ENCODE measurements at regions not wholly inside any gene's neighbourhood (a gene's known extent, or its start where the extent isn't known, plus 50 kb on each side); places are given as distances from the start of the nearest gene placed in this dataset.

DNA sequence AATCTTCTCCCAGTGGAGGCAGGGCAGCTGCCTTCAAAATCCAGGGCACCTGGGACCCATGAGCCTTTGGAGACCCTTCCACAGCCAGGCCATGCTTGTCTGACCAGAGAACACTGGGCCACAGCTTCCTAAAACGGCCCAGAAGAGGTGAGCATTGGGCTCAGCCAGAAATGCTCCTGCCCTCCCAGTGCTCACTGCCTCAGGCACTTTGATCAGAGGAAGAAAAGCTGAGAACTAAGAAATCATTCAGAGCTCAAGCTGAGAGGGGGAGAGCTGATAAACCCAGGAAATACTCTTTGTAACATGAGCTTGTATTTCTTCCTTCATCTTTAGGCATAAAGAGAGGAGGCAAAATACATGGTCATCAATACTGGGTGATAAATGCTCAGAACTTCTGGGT, 365.5 kb upstream of the KLHL29 start:
- no peak for TF ChIP-seq CTCF (conservative IDR thresholded peaks at IDR 0.05; ENCODE audit: low read depth, low read length)
- DNase-seq (ENCODE audit: low read depth), result no peak
- H3K4me3 ChIP-seq (ENCODE audit: low read length), result no peak overlapping the region

DNA sequence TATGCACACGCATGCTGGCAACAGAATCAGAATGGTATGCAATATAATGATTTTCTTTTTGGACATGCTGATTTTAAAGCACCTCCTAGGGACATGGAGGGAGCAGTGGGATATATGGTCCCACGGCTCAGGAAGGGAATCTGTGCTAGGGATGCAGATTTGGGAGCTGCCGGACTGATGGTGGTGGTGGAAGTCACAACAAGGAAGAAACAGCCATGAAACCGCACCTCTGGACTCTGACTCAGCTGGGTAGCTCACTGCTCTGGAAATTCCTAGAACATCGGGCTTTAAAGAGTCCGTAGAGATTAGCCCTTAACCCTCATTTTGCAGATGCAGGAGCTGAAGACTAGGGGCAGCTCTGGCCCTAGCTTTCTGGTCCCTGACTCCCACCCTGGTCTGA, 364.3 kb upstream of the KLHL29 start:
- no peak for DNase-seq (ENCODE audit: low read depth)
- TF ChIP-seq CTCF (conservative IDR thresholded peaks at IDR 0.05; ENCODE audit: low read depth, low read length), result no peak
- no peak overlapping the region for H3K4me3 ChIP-seq (ENCODE audit: low read length)

- no peak for DNase-seq (ENCODE audit: low read depth)
- H3K4me3 ChIP-seq (ENCODE audit: low read length), result no peak overlapping the region
- no peak for TF ChIP-seq CTCF (conservative IDR thresholded peaks at IDR 0.05; ENCODE audit: low read depth, low read length)
These were observed 363.5 kb upstream of the KLHL29 start for GRCh38 chr2:23021311-23022120.

GRCh38 chr2:23023722-23024121, 361.3 kb upstream of the KLHL29 start:
- no peak overlapping the region for H3K4me3 ChIP-seq (ENCODE audit: low read length)
- DNase-seq (ENCODE audit: low read depth), result no peak
- no peak for TF ChIP-seq CTCF (conservative IDR thresholded peaks at IDR 0.05; ENCODE audit: low read depth, low read length)

- no peak for TF ChIP-seq CTCF (conservative IDR thresholded peaks at IDR 0.05; ENCODE audit: low read depth, low read length)
- H3K4me3 ChIP-seq (ENCODE audit: low read length), result no peak overlapping the region
- no peak for DNase-seq (ENCODE audit: low read depth)
These were observed 358.3 kb upstream of the KLHL29 start for GRCh38 chr2:23026671-23027070.

GRCh38 chr2:23027396-23027795, 357.6 kb upstream of the KLHL29 start:
- no peak overlapping the region for H3K4me3 ChIP-seq (ENCODE audit: low read length)
- DNase-seq (ENCODE audit: low read depth), result no peak
- no peak for TF ChIP-seq CTCF (conservative IDR thresholded peaks at IDR 0.05; ENCODE audit: low read depth, low read length)

- TF ChIP-seq CTCF (conservative IDR thresholded peaks at IDR 0.05; ENCODE audit: low read depth, low read length), result no peak
- H3K4me3 ChIP-seq (ENCODE audit: low read length), result no peak overlapping the region
- DNase-seq (ENCODE audit: low read depth), result no peak
These were observed 356.9 kb upstream of the KLHL29 start for GRCh38 chr2:23028106-23028505.

Data from retinal pigment epithelial cell (primary cell).